ENCODE measurements at regions not wholly inside any gene's neighbourhood (a gene's known extent, or its start where the extent isn't known, plus 50 kb on each side); places are given as distances from the start of the nearest gene placed in this dataset.

DNA sequence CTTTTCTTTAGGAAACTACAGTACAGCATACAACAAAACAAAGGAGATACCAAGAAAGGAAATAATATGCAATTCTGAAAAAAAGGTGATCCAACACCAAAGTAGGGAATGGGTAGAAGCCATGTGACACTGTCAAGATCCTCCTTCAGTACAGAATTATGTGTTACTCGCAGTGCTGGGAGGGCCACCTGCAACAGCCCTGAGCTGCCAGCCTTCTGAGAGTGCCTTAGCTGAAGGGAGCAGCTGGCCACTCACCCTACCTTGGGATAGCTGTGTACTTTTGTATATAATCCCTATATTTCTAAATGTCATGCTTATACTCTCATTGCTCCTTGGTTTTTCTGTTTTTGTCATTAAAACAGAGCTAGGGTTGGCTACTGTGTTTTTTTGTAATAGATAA is 1518.2 kb upstream of the PCDH20 start:
- DNase-seq (ENCODE audit: low read depth in 1 of 2, low spot score in 1 of 2) = peak in 1 of 2 donors; percentile 9
- no peaks in the 10 kb centered on the region for H3K27me3 ChIP-seq
- H3K4me1 ChIP-seq (ENCODE audit: low read depth) = peaks cover 4% of the 10 kb centered on the region
- no peaks in the 10 kb centered on the region for H3K9me3 ChIP-seq (ENCODE audit: low read depth)
- H3K36me3 ChIP-seq = no peaks in the 10 kb centered on the region
- TF ChIP-seq, protein P1, sequence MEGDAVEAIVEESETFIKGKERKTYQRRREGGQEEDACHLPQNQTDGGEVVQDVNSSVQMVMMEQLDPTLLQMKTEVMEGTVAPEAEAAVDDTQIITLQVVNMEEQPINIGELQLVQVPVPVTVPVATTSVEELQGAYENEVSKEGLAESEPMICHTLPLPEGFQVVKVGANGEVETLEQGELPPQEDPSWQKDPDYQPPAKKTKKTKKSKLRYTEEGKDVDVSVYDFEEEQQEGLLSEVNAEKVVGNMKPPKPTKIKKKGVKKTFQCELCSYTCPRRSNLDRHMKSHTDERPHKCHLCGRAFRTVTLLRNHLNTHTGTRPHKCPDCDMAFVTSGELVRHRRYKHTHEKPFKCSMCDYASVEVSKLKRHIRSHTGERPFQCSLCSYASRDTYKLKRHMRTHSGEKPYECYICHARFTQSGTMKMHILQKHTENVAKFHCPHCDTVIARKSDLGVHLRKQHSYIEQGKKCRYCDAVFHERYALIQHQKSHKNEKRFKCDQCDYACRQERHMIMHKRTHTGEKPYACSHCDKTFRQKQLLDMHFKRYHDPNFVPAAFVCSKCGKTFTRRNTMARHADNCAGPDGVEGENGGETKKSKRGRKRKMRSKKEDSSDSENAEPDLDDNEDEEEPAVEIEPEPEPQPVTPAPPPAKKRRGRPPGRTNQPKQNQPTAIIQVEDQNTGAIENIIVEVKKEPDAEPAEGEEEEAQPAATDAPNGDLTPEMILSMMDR (IDR thresholded peaks at IDR 0.05; ENCODE audit: low read depth, low read length) = no peak
- no peak overlapping the region for H3K27ac ChIP-seq
- no peak overlapping the region for H3K4me3 ChIP-seq

DNA sequence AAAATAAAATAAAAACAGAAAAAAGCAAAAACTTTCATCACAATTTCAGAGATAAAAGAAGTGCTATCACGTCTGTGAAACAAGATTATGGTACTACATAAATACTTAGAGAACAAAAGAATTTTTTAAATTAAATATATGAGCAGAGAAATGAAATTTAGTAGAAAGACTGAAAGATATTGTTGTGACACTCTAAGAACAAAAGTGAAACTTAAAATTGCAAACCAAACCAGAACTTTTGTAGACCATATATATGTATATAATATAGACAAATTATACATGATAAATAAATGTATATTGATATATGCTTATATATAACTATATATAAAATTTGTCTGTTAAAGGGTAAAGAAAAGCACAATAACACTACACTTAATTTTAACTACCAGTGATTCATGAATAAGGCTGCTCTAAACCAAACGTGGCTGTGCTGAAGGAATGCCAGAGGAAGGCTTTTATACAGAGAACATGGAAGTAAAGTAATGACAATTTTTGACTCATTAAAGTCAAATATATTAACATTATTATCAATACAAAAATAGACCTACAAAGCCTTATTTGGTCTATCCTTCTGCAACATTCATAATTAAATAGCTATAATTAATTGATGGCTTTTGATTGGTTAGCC is 1516.7 kb upstream of the PCDH20 start:
- Histone ChIP-seq H3K36me3 (no peaks in the 10 kb centered on the region), H3K9me3 (ENCODE audit: low read depth) (no peaks in the 10 kb centered on the region), H3K4me3 (no peak overlapping the region), H3K27me3 (no peaks in the 10 kb centered on the region), H3K4me1 (ENCODE audit: low read depth) (peaks cover 4% of the 10 kb centered on the region), H3K27ac (no peak overlapping the region)
- TF ChIP-seq, protein P1 (IDR thresholded peaks at IDR 0.05; ENCODE audit: low read depth, low read length) = no peak
- peak in 1 of 2 donors; percentile 0 for DNase-seq (ENCODE audit: low read depth in 1 of 2, low spot score in 1 of 2)

DNA sequence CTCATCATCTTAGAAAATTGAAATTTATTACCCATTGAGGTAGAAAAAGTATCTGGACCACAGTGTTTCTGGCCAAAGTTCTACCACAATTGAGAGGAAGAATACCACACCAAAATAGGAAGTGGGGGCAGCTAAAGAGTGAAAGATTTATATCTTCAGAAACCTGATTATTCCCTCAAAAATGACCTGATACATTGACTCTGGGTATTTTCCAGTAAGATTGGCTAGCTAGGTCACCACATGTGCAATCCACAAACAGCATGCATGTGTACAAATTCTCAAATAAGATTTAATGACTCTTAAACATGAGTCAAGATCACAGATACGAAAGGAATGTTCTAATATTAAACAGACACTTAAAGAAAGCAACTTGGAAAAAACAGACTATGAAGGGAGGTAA is 1516.2 kb upstream of the PCDH20 start:
- DNase-seq (ENCODE audit: low read depth in 1 of 2, low spot score in 1 of 2) = peak in 1 of 2 donors; percentile 1
- H3K36me3 ChIP-seq = no peaks in the 10 kb centered on the region
- H3K4me1 ChIP-seq (ENCODE audit: low read depth) = peaks cover 4% of the 10 kb centered on the region
- no peaks in the 10 kb centered on the region for H3K9me3 ChIP-seq (ENCODE audit: low read depth)
- TF ChIP-seq, protein P1 (IDR thresholded peaks at IDR 0.05; ENCODE audit: low read depth, low read length) = no peak
- H3K27ac ChIP-seq = no peak overlapping the region
- H3K4me3 ChIP-seq = no peak overlapping the region
- H3K27me3 ChIP-seq = no peaks in the 10 kb centered on the region

DNA sequence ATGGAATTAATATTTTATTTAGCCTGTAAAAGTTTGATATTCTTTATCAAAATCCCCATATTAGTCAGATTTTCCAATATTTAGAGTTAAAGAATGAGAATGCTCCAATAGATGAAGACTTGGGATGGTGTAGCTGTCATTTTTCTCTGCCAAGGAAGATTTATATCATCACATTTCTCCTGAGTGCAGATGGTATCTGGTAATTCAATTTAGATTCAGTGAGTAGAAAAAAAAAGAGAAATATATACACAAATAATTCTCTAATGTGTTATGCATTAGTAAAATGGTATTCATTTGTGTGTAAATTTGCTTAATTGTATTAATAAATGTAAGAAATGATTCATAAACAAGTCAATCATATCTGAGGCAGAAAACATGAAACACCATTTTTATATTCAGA is 1508.7 kb upstream of the PCDH20 start:
- H3K36me3 ChIP-seq = no peaks in the 10 kb centered on the region
- no peak overlapping the region for H3K4me3 ChIP-seq
- H3K4me1 ChIP-seq (ENCODE audit: low read depth) = peaks cover under 1% of the 10 kb centered on the region
- H3K27me3 ChIP-seq = no peaks in the 10 kb centered on the region
- no peaks in the 10 kb centered on the region for H3K9me3 ChIP-seq (ENCODE audit: low read depth)
- H3K27ac ChIP-seq = no peak overlapping the region
- no peak for DNase-seq (ENCODE audit: low read depth in 1 of 2, low spot score in 1 of 2)
- TF ChIP-seq, protein P1 (IDR thresholded peaks at IDR 0.05; ENCODE audit: low read depth, low read length) = no peak

DNA sequence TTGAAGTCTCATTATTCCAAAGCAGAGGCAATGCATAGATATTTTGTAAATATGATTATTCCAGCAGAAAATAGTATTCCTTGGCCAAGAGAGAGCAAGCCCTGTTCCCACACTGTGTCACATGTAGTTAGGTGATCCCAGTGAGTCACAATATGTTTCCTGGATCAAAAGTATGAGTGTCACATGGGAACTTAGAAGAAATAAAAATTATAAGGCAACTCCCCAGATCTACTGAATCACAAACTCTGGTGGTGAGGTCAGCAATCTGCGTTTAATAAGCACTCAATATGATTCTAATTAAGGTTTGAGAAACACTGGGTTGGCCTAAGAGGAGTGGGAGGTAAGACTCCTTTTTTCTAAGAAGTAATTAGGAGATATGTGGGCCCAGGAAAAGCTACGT is 1504.5 kb upstream of the PCDH20 start:
- no peak overlapping the region for H3K4me3 ChIP-seq
- H3K27me3 ChIP-seq = no peaks in the 10 kb centered on the region
- H3K4me1 ChIP-seq (ENCODE audit: low read depth) = no peaks in the 10 kb centered on the region
- DNase-seq (ENCODE audit: low read depth in 1 of 2, low spot score in 1 of 2) = no peak
- no peaks in the 10 kb centered on the region for H3K36me3 ChIP-seq
- TF ChIP-seq, protein P1 (IDR thresholded peaks at IDR 0.05; ENCODE audit: low read depth, low read length) = no peak
- no peaks in the 10 kb centered on the region for H3K9me3 ChIP-seq (ENCODE audit: low read depth)
- no peak overlapping the region for H3K27ac ChIP-seq
